Gastroesophageal sphincter (tissue), 3 donors: ENCODE measurements at regions not wholly inside any gene's neighbourhood (a gene's known extent, or its start where the extent isn't known, plus 50 kb on each side); places are given as distances from the start of the nearest gene placed in this dataset.

Source experiments
- CTCF ChIP-seq, 4 experiments: fragments of 200-600 bp in 2 of 4; fragments of 450-650 bp in 2 of 4; sonication (generic) in 1 of 4; IDR thresholded peaks; one replicate each; pipeline ENCODE4 v1.5.1; 2017 to 2019; ENCODE audit warnings: antibody characterized with exemption in 4 of 4, mild to moderate bottlenecking in 2 of 4, moderate library complexity in 2 of 4
- POLR2AphosphoS5 ChIP-seq: sonication (generic); formaldehyde crosslinking; IDR thresholded peaks from one replicate; pipeline ENCODE4 v1.6.1; 2017; ENCODE audit warnings: antibody characterized with exemption

GRCh38 chr15:62812515-62812835 is 230.1 kb upstream of the TPM1 start:
- TF ChIP-seq CTCF (IDR thresholded peaks at IDR 0.05) (no peak), POLR2AphosphoS5 (no peak)
